ENCODE measurements at regions not wholly inside any gene's neighbourhood (a gene's known extent, or its start where the extent isn't known, plus 50 kb on each side); places are given as distances from the start of the nearest gene placed in this dataset.

DNA sequence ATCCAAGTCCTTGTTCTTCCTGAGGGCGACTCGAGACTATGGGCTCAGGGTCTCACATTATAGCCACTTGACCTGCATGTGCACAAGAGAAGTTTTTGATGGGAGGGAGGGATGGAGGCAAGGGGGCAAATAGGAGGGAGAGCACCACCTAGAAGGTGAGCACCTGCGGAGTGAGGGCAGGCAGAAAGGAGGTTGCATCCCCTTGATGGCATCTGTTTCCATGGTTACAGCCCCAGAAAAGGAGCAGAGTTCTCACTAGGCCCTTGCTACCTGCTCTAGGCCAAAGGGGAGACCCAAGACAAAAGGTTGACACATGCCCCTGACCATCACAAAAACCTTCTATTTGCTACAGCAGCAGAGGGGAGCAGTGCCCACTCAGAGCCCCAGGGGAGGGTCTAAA lies 131.5 kb upstream of the SERTAD2 start:
- TF ChIP-seq, protein P1, sequence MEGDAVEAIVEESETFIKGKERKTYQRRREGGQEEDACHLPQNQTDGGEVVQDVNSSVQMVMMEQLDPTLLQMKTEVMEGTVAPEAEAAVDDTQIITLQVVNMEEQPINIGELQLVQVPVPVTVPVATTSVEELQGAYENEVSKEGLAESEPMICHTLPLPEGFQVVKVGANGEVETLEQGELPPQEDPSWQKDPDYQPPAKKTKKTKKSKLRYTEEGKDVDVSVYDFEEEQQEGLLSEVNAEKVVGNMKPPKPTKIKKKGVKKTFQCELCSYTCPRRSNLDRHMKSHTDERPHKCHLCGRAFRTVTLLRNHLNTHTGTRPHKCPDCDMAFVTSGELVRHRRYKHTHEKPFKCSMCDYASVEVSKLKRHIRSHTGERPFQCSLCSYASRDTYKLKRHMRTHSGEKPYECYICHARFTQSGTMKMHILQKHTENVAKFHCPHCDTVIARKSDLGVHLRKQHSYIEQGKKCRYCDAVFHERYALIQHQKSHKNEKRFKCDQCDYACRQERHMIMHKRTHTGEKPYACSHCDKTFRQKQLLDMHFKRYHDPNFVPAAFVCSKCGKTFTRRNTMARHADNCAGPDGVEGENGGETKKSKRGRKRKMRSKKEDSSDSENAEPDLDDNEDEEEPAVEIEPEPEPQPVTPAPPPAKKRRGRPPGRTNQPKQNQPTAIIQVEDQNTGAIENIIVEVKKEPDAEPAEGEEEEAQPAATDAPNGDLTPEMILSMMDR (conservative IDR thresholded peaks at IDR 0.05 in 1 of 2, IDR thresholded peaks at IDR 0.05 in 1 of 2; ENCODE audit: low read depth in 1 of 2, low read length in 2 of 2): no peak
- no peak for TF ChIP-seq EZH2 (IDR thresholded peaks at IDR 0.05; ENCODE audit: low read length, missing control alignments)

Measured in fibroblast of lung (primary cell).